ENCODE measurements at regions not wholly inside any gene's neighbourhood (a gene's known extent, or its start where the extent isn't known, plus 50 kb on each side); places are given as distances from the start of the nearest gene placed in this dataset.

GRCh38 chr18:40532046-40532445, 1423.0 kb upstream of the PIK3C3 start (continued):
- TF ChIP-seq ASH2L (IDR thresholded peaks at IDR 0.05; ENCODE audit: low read length), result no peak
- TF ChIP-seq EP300 (IDR thresholded peaks at IDR 0.05; ENCODE audit: borderline replicate concordance in 1 of 2, low read depth in 2 of 2, low read length in 2 of 2), result no peak
- no peak for TF ChIP-seq KDM5A (IDR thresholded peaks at IDR 0.05; ENCODE audit: low read length)
- TF ChIP-seq HDAC2 (IDR thresholded peaks at IDR 0.05; ENCODE audit: borderline replicate concordance in 1 of 2, low read depth in 2 of 2, low read length in 2 of 2), result no peak
- TF ChIP-seq CEBPB (IDR thresholded peaks at IDR 0.05; ENCODE audit: low read depth, low read length), result no peak

All from H1 (cell line).